GM18873 (cell line): ENCODE measurements at regions not wholly inside any gene's neighbourhood (a gene's known extent, or its start where the extent isn't known, plus 50 kb on each side); places are given as distances from the start of the nearest gene placed in this dataset.
"Not testable (repeated sequence)": the region's sequence is repeated elsewhere in the genome, so short reads cannot be mapped to it uniquely, and the experiment has no call there.

Experiments
- ATAC-seq: cut with Tn5 transposase; IDR thresholded peaks from one replicate; pipeline ENCODE4 v1.9.1; 2021; ENCODE audit warnings: mild to moderate bottlenecking, moderate library complexity, moderate number of reproducible peaks; ENCODE audit not compliant: unreplicated experiment, low FRiP score

DNA sequence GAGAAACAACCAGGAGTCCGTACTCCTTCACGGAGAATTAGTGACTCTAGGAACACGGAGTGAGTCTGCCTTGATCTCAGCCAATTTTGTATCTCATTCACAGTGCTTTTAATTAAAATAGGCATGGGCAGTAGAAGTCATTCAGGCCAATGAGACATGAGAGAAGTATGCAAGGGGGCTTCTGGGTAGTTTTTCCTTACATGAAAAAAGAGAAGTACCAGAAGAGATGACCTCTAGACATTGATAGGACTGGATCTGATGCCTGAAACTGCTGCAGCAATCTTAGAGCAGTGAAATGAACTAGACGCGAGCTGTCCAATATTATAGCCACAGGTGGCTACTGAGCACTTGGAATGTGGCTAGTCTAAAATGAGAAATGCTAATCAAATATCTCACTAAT lies 187.7 kb upstream of the TLE4 start:
- ATAC-seq = no peak

DNA sequence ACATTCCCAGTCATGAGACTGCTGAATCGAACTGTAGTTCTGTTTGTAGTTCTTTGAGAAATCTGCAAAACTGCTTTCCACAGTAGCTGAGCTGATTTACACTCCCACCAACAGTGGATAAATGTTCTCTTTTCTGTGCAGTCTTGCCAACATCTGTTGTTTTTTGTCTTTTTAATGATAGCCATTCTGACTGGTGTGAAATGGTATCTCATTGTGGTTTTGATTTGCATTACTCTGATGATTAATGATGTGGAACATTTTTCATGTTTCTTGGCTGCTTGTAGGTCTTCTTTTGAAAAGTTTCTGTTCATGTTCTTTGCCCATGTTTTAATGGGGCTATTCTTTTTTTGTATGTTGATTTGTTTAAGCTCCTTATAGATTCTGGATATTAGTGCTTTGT lies 187.3 kb upstream of the TLE4 start:
- ATAC-seq = no peak

DNA sequence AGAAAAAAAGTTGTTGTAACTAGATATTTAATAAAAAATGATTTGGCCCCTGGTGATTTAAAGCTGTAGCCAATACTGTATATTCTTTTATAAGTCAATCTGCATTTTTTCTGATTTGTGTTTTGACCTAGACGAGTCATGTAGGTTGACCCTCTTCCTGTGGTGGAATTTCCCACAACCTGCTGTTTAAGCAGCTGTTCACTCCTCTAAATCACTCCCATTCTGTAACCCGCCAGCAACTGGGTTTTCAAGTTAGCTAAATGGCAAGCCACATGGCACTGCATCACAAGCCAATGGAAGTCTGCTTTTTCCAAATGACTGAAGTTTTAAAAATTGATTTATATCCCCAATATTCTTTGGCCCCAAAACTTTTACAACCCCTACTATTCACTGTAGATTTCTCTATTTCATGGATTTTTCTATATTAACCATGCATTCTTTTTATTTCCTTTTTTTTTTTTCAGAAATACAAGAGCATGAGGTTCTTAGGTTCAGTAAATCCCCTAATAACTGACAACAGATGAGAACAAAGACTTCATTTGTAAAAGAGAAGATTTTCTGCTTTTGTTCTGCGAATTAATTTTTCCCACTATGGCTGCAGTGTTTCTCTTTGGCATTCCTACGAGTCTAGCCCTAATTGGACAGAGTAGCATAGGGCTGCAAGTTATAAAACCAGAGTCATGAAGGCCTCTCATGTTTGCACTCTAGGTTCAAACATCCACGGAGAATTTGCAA lies 184.5 kb upstream of the TLE4 start:
- ATAC-seq = no peak

DNA sequence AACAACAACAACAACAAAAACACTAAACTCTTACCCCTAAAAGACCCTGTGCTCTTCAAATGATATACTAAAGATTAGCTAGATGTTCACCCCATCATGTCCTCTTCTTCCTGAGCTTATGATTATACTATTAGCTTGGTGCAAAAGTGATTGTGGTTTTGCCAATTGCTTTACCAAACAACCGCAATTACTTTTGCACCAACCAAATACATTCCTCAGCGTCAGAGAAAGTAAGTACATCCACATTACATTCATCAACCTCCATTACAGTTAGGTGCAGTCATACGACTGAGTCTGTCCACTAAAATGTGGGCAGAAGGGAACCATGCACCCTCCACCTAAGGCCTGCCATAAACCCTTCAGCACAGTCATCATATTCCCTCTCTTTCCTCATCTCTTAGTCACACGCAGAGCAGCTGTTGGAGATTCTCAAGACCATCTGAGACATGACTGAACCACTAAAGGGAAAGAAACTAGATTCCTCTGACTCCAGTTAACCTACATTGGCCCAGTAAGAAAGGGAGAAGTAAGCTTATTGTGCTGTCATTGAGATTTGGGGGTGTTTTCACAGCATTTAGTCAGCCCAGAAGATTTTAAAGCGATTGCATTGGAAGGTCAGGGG lies 181.6 kb upstream of the TLE4 start:
- ATAC-seq = no peak

DNA sequence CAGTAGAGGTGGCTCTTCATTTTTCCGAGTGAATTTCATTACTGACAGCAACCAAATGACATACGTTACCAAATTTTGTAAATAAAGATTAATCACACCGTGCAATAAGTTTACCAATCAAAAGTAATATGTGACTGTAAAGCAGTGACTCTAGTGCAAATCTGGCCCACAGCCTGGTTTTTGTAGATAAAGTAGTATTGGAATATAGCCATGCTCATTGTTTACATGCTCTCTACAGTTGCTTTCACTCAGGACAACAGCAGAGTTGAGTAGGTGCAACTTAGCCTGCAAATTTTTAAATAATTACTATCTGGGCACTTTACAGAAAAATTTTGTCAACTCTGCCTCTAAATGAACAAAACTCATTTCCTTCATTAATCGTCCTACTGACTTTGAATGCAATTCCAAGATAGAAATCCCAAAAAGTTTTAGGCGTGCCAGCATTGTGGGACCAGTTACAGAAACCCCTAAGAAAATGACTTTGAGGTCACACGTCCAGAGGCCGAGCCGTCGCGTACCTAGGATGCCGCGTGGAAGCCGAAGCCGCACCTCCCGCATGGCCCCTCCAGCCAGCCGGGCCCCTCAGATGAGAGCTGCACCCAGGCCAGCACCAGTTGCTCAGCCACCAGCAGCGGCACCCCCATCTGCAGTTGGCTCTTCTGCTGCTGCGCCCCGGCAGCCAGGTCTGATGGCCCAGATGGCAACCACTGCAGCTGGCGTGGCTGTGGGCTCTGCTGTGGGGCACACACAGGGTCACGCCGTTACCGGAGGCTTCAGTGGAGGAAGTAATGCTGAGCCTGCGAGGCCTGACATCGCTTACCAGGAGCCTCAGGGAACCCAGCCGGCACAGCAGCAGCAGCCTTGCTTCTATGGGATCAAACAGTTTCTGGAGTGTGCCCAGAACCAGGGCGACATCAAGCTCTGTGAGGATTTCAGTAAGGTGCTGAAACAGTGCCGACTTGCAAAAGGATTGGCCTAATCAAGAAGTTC lies 180.7 kb upstream of the TLE4 start:
- ATAC-seq = no peak

DNA sequence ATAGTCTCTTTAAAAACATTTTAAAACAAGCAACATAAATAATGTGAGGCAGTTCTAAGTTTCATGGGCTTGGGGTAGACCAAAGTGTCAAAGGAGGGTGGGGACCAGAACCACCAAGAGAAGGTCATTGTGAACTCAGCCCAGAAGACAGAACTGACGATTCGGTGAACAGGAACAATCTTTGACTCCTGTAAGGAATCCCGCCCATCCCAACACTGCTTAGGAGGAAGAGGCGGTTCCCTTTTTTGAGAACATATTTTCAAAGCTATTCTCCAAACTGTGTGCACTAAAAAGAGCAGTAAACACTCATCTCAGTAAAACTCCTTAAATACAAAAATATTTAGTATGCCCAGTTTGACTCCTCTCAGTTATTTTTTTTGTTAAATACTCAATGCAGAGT lies 176.5 kb upstream of the TLE4 start:
- ATAC-seq = no peak

DNA sequence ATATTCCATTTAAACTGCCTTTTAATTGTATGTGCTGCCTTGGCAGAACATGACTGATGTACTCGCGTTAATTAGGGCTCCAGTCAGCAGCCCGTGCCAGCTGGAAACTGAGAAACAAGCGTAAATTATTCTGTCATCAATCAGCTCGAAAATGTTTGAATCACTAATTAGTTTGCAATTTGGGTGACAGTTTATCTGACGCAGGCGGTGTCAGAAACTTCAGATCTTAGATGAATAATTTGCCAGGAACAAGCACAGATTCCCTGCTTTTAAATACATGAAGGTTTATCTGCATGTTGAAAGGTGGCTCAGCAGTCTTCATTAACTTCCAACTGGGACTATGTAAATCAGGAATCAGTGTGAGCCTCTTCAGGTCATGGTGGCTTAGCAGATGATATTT lies 176.0 kb upstream of the TLE4 start:
- no peak for ATAC-seq

DNA sequence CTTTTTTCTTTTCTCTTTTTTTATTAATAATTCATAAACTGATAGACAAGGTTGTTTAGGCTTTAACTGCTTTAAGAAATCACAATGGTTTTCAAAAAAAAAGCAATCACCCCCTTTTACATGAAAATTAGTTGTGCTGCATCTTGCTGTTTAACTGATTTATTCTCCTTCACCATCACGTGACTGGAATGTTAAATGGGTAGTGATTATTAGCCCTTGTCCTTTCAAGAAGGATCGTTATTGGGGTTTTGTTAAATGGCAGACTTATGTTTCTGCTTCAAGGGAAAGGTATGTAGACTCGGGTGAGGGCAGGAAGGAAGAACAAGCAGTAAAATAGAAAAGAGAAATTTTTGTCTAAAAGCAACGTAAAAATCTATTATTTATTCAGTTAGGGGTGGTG lies 175.6 kb upstream of the TLE4 start:
- no peak for ATAC-seq

DNA sequence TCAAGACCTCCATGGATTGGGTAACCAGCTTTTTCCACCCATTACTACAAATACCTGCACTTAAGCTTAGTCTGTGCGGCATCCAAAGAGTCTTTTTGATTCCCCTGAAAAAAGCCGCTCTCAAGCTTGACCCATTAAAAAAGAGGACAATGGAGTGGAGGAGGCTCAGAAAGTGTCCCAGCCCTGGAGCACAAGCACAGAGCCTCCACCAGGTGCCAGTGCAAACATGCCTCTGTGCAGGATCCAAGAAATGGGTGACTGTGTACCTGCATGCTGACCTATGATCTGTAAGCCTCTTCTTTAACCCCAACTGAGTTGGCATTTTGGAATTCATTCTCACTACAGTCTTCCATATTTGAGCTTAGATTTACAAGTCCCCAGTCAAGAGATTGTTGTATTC lies 168.3 kb upstream of the TLE4 start:
- ATAC-seq = no peak

DNA sequence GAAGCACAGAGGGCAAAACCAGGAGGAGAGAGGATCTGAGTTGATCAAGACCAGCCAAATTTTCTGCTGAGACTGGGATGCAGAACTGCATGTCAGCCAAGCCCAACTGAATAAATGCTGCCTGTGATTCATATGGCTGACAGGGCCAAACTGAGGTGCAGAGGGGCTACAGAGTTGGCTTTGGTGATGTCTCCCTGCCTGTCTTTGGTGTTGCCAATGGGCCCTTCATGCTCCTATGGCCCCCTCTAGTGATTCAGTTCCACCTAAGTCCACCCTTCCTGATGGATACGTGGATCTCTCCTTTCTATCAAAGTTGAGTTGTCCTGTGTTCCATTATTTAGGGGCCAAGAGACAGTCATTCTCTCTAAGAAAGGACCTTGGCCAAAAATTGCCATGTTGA lies 163.6 kb upstream of the TLE4 start:
- no peak for ATAC-seq

DNA sequence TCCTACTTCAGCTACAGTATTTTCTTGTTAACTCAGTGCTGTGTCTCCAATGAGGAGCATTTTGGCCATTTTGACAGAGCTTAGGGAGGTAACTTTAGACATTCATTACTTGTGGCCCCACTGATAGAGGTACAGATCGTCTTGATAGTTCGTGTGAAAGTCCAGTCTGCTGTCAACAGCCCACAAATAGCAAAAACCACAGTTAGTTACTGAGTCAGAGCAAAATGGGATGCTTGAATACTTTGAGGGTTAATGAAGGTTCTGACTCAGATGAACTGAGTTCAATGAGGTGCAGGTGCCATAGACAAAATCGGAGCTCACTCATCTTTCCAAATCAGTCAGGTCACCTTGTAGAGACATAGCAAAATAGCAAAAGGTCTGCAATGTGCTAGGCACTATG lies 163.1 kb upstream of the TLE4 start:
- no peak for ATAC-seq

DNA sequence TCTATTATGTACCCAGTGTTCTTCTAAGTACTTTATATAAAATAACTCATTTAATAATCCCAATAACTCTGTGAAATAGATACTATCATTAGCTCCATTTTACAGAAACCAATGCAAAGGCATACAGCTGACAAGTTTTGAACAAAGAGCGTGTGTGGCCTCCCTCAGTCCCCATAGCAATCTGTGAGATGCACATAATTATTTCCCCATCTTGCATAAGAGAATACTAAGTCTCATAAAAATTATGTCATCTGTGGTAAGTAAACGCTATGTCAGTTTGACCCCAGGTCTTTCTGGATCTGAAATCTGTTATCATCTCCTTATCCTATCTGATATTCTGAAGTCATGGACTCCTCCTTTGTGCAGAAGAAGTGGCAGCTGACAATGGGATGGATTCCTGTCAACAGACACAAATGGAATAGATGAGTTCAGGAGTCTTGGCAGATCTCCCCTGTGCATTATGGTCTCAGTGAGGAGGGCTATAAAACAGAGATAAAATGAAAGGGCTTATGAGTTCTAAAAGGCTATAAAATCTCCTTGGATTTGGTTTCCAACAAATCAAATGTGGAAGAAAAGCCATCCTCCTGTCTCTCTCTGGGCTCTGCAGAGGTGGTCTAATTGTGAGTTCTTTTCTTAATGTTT lies 162.5 kb upstream of the TLE4 start:
- no peak for ATAC-seq

DNA sequence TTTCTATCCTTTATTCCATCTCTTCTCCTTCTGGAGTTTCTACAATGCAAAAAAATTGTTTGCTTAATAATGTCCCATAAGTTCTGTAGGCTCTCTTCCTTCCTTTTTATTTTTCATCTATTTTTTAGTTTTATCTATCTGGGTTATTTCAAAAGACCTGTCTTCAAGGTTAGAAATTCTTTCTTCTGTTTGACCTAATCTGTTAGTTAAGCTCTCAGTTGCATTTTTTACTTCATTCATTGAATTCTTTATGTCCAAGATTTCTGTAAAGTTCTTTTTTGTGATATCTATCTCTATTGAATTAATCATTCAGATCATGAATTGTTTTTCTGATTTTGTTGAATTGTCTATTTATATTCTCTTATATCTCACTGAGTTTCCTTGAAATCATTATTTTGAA lies 145.9 kb upstream of the TLE4 start:
- ATAC-seq = no peak

DNA sequence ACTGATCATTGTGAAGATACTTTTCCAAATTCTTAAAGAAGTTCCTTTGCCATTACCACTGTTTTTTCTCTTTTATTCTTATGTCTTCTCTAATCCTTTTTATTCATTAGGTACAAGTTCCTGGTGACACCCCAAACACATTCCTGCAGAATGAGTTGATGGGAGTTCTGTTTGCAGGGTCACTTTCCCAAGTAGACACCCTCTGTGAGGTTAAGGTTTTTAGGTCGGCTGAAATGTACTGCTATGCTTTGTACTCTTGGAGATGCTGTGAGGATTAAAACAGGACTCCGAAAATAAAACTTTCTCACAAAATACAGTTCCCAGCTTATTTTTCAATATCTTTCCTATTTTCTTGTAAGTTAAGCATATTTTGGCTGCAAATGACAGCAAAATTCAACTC lies 143.3 kb upstream of the TLE4 start:
- ATAC-seq = no peak

DNA sequence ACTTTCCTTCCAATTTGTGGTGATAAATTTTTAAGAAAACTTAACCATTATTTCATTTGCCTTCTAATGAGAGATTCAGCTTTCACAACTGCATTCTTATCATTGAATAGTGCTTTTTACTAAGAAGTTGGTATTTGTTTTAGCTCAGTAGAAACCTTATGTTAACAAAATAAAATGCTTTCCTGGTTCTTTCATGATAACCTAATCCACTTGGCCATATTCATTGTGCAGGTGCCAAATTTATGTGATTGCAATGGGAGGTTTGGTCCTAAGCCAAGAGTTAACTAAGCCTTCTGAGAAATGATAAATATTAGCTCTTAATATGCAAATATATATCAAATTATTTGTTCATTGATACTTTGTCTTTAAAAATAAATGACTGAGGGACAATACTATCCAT lies 141.1 kb upstream of the TLE4 start:
- ATAC-seq = no peak

DNA sequence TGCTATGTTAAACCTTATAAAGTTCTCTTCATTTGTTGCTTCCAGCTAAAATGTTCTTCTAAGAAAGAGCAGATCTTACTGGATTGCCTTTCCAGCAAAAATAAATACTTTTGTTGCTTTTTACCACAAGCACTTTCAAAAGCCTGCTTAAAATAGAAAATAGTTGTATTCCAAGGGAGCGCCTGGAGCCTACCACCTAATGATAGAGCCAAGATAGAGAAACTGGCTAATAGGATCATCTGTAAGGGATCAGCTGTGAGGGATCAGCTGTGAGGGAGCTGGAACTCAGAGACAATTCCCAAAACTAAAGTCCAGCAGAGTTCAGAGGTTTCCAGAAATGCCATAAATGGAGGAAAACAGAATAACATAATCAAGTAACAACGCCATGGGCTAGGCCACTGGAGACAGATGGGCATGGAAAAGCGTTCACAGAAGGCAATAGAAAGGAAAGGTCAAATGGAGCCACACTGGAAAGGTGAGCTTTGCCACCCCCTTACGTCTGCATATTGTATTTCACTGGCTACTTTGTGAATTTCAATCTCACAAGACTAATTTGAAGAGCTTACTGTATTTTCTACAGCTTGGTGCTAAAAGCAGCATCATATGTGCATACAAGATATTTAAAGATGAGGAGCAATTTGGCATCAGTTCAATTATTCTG lies 140.6 kb upstream of the TLE4 start:
- ATAC-seq = no peak

DNA sequence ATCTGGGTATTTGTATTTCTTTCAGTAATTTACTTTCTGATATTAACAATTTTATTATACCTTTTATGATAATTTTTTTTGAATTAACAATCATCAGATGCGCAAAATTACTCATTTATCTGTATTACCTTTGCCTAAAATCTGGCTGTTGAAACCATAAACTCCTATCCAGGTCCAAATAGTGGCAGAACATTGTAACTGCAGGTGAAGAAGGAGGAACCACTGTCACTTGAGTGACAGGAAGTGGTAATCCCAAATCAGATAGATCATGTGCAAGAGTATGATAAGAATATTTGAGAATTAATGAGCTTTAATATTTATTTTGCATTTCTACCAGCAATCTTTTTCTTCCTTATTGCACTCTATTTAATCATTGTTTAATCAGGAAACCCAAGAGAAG lies 139.3 kb upstream of the TLE4 start:
- ATAC-seq = no peak

DNA sequence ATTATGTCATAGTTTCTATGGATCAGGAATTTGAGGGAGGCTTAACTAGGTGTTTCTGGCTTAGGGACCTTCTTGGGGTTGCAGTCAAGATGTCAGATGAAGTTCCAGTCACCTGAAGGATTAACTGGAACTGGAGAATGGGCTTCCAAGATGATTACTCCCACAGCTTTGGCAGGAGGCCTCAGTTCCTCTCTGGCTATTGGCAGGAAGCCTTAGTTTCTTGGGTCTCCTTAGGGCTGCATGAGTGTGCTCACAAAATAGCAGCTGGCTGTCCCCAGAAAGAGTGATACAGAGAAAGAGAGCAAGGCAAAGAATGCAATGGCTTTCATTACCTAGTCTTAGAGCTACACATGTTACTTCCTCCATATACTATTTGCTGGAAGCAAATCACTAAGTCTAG lies 138.1 kb upstream of the TLE4 start:
- no peak for ATAC-seq

DNA sequence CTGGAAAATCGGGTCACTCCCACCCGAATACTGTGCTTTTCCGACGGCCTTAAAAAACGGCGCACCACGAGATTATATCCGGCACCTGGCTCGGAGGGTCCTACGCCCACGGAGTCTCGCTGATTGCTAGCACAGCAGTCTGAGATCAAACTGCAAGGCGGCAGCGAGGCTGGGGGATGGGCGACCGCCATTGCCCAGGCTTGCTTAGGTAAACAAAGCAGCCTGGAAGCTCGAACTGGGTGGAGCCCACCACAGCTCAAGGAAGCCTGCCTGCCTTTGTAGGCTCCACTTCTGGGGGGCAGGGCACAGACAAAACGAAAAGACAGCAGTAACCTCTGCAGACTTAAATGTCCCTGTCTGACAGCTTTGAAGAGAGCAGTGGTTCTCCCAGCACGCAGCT lies 132.5 kb upstream of the TLE4 start:
- ATAC-seq = not testable (repeated sequence)

DNA sequence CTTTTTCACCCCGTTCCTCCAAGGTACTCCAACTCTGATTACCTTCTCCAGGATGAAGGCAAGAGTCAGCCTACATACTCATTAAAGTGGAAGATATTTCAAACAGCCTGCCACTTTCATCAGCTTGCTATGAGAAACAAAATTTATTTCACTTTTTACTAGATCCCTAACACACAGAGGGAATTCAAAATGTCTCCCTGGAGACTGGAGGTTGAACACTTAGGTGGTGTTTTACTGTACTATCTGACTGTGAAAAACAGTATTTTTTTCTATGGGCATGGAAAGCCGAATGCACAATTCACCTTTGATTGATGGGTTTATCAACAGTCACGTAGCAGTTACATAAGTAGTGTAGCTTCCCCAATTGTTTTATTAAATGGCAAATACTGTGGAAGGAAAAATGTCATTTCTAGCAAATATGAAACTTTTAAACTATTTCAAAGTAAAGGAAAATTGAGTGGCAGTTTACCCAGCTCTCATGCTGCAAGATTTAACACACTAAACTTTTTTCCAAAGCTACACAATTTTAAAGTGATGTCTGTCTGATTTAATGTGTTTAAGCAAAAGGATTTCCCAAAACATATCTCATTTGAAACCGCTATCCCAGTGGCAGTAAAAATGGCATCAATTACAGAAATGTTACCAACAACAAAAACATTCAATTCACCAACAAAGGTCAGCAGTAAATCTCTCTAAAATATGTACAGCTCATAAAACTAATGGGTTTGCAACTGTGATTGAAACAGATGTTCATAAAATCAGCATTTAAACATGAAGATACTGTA lies 125.0 kb upstream of the TLE4 start:
- ATAC-seq = no peak
